NCI-H1930 (cell line): ENCODE measurements at regions not wholly inside any gene's neighbourhood (a gene's known extent, or its start where the extent isn't known, plus 50 kb on each side); places are given as distances from the start of the nearest gene placed in this dataset.
"Not testable (repeated sequence)": the region's sequence is repeated elsewhere in the genome, so short reads cannot be mapped to it uniquely, and the experiment has no call there.

Experiments
- DNase-seq, 2 experiments: peaks; one replicate each; lab custom pipeline; 2025; lab: John Stamatoyannopoulos, UW

GRCh38 chr9:88596376-88596775 is 61.4 kb downstream of the NXNL2 start:
- DNase-seq, result no peak

GRCh38 chr9:88604836-88605511 is 70.0 kb downstream of the NXNL2 start:
- DNase-seq, result no peak

- no peak for DNase-seq
Measured at GRCh38 chr9:88605512-88606362, 70.8 kb downstream of the NXNL2 start.

- DNase-seq, result no peak
Measured at GRCh38 chr9:88614359-88614758, 79.4 kb downstream of the NXNL2 start.

- no peak for DNase-seq
Measured at GRCh38 chr9:88623698-88624097, 88.7 kb downstream of the NXNL2 start.

GRCh38 chr9:88628114-88628513 is 93.1 kb downstream of the NXNL2 start:
- no peak for DNase-seq

- no peak for DNase-seq
Measured at GRCh38 chr9:88628811-88629210, 93.8 kb downstream of the NXNL2 start.

GRCh38 chr9:88630574-88630973 is 95.6 kb downstream of the NXNL2 start:
- not testable (repeated sequence) for DNase-seq

- DNase-seq, result no peak
Measured at GRCh38 chr9:88635151-88635550, 100.2 kb downstream of the NXNL2 start.

- DNase-seq, result no peak
Measured at GRCh38 chr9:88641456-88642240, 106.7 kb downstream of the NXNL2 start.

GRCh38 chr9:88642336-88642735 is 107.4 kb downstream of the NXNL2 start:
- no peak for DNase-seq

GRCh38 chr9:88643931-88644330 is 109.0 kb downstream of the NXNL2 start:
- DNase-seq, result no peak

- no peak for DNase-seq
Measured at GRCh38 chr9:88645172-88645878, 110.3 kb downstream of the NXNL2 start.

GRCh38 chr9:88645879-88646199 is 110.9 kb downstream of the NXNL2 start:
- no peak for DNase-seq

- no peak for DNase-seq
Measured at GRCh38 chr9:88646539-88647300, 111.7 kb downstream of the NXNL2 start.

GRCh38 chr9:88651682-88652633 is 117.0 kb downstream of the NXNL2 start:
- no peak for DNase-seq

GRCh38 chr9:88652876-88653275 is 117.9 kb downstream of the NXNL2 start:
- DNase-seq, result no peak

GRCh38 chr9:88653406-88653805 is 118.4 kb downstream of the NXNL2 start:
- no peak for DNase-seq

GRCh38 chr9:88653911-88654310 is 118.9 kb downstream of the NXNL2 start:
- DNase-seq, result no peak

GRCh38 chr9:88657893-88658292 is 122.9 kb downstream of the NXNL2 start:
- DNase-seq, result no peak
